ENCODE measurements at regions not wholly inside any gene's neighbourhood (a gene's known extent, or its start where the extent isn't known, plus 50 kb on each side); places are given as distances from the start of the nearest gene placed in this dataset.
A peak's percentile ranks its signal among the peaks of the same experiment; 100 is the strongest.
"Not testable (repeated sequence)": the region's sequence is repeated elsewhere in the genome, so short reads cannot be mapped to it uniquely, and the experiment has no call there.

GRCh38 chrY:19541475-19542306, 202.8 kb downstream of the KDM5D start:
- no peak for DNase-seq (ENCODE audit: low read depth in 2 of 2)

GRCh38 chrY:19535697-19536096, 208.8 kb downstream of the KDM5D start:
- DNase-seq (ENCODE audit: low read depth in 2 of 2) = not testable (repeated sequence)

GRCh38 chrY:19521976-19522375, 222.6 kb downstream of the KDM5D start:
- no peak for DNase-seq (ENCODE audit: low read depth in 2 of 2)

GRCh38 chrY:19503092-19503449, 241.5 kb downstream of the KDM5D start:
- DNase-seq (ENCODE audit: low read depth in 2 of 2) = peak in 1 of 2 experiments; percentile 11

- DNase-seq (ENCODE audit: low read depth in 2 of 2) = no peak
These were observed 242.1 kb downstream of the KDM5D start for GRCh38 chrY:19502169-19503091.

GRCh38 chrY:19498556-19498955, 246.0 kb downstream of the KDM5D start:
- DNase-seq (ENCODE audit: low read depth in 2 of 2) = no peak

GRCh38 chrY:19487494-19487893, 257.0 kb downstream of the KDM5D start:
- DNase-seq (ENCODE audit: low read depth in 2 of 2) = no peak

GRCh38 chrY:19484997-19485396, 259.5 kb downstream of the KDM5D start:
- no peak for DNase-seq (ENCODE audit: low read depth in 2 of 2)

- no peak for DNase-seq (ENCODE audit: low read depth in 2 of 2)
These were observed 265.4 kb downstream of the KDM5D start for GRCh38 chrY:19479141-19479540.

- DNase-seq (ENCODE audit: low read depth in 2 of 2) = no peak
These were observed 266.6 kb downstream of the KDM5D start for GRCh38 chrY:19477959-19478358.

- DNase-seq (ENCODE audit: low read depth in 2 of 2) = no peak
These were observed 278.7 kb downstream of the KDM5D start for GRCh38 chrY:19465809-19466208.

GRCh38 chrY:19456855-19457448, 287.6 kb downstream of the KDM5D start:
- DNase-seq (ENCODE audit: low read depth in 2 of 2) = no peak

- DNase-seq (ENCODE audit: low read depth in 2 of 2) = no peak
These were observed 311.5 kb downstream of the KDM5D start for GRCh38 chrY:19433059-19433458.

GRCh38 chrY:19427736-19428518, 316.6 kb downstream of the KDM5D start:
- DNase-seq (ENCODE audit: low read depth in 2 of 2) = no peak

- DNase-seq (ENCODE audit: low read depth in 2 of 2) = not testable (repeated sequence)
These were observed 317.3 kb downstream of the KDM5D start for GRCh38 chrY:19427191-19427590.

- no peak for DNase-seq (ENCODE audit: low read depth in 2 of 2)
These were observed 333.4 kb downstream of the KDM5D start for GRCh38 chrY:19410980-19411766.

GRCh38 chrY:19406246-19406645, 338.3 kb downstream of the KDM5D start:
- no peak for DNase-seq (ENCODE audit: low read depth in 2 of 2)

- no peak for DNase-seq (ENCODE audit: low read depth in 2 of 2)
These were observed 338.9 kb downstream of the KDM5D start for GRCh38 chrY:19405598-19405997.

GRCh38 chrY:19392876-19393275, 351.6 kb downstream of the KDM5D start:
- DNase-seq (ENCODE audit: low read depth in 2 of 2) = no peak

- no peak for DNase-seq (ENCODE audit: low read depth in 2 of 2)
These were observed 352.6 kb downstream of the KDM5D start for GRCh38 chrY:19391922-19392321.

GRCh38 chrY:19365321-19365720, 379.2 kb downstream of the KDM5D start:
- DNase-seq (ENCODE audit: low read depth in 2 of 2) = no peak

All from stimulated activated CD4-positive, alpha-beta T cell treated with anti-CD3 and anti-CD28 coated beads, Interleukin-12 subunit alpha, Interleukin-12 subunit beta, amount 100 ng/mL, for 24 hours (primary cell).